ENCODE measurements at regions not wholly inside any gene's neighbourhood (a gene's known extent, or its start where the extent isn't known, plus 50 kb on each side); places are given as distances from the start of the nearest gene placed in this dataset.

- TF ChIP-seq POLR2A (IDR thresholded peaks at IDR 0.05), result no peak
- TF ChIP-seq CTCF (IDR thresholded peaks at IDR 0.05), result no peak
- no peak overlapping the region for H3K27ac ChIP-seq
These were observed 505.5 kb downstream of the ANKRD50 start for GRCh38 chr4:124206779-124207605.

DNA sequence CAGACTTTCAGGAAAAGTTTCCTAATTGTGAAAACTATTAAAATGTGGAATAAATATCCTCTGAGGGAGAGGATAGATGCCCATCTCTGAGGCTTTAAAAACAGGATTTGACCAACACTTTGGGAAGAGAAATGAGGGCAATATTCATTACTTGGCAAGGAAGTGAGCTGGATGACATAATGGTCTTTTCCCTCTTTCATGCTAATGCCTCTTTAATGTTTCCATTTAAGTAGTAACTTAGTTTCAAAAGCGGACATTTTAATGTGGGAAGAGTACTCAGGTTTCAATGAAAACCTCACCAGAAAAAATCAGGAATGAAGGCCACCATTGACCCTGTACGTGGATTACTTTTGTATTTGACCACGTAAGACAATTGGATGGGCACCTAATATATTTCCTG, 503.3 kb downstream of the ANKRD50 start:
- TF ChIP-seq CTCF (IDR thresholded peaks at IDR 0.05) (no peak), POLR2A (IDR thresholded peaks at IDR 0.05) (no peak)
- H3K27ac ChIP-seq, result no peak overlapping the region
- no peak for DNase-seq

More at GRCh38 chr4:124206779-124207605, 505.5 kb downstream of the ANKRD50 start:
- DNase-seq, result no peak
- H3K36me3 ChIP-seq, result no peaks in the 10 kb centered on the region
- no peak overlapping the region for H3K4me3 ChIP-seq
- no peaks in the 10 kb centered on the region for H3K9me3 ChIP-seq
- H3K4me1 ChIP-seq, result no peaks in the 10 kb centered on the region
- no peaks in the 10 kb centered on the region for H3K27me3 ChIP-seq

GRCh38 chr4:124209626-124210025, 502.9 kb downstream of the ANKRD50 start:
- no peak overlapping the region for H3K27ac ChIP-seq

More for the DNA sequence above, 503.3 kb downstream of the ANKRD50 start:
- H3K36me3 ChIP-seq, result no peaks in the 10 kb centered on the region
- H3K27me3 ChIP-seq, result no peaks in the 10 kb centered on the region
- H3K9me3 ChIP-seq, result no peaks in the 10 kb centered on the region
- H3K4me3 ChIP-seq, result no peak overlapping the region
- no peaks in the 10 kb centered on the region for H3K4me1 ChIP-seq

GRCh38 chr4:124210746-124211145, 501.8 kb downstream of the ANKRD50 start:
- no peak overlapping the region for H3K4me3 ChIP-seq
- H3K27me3 ChIP-seq, result no peaks in the 10 kb centered on the region
- H3K27ac ChIP-seq, result no peak overlapping the region
- no peak for DNase-seq
- TF ChIP-seq CTCF (IDR thresholded peaks at IDR 0.05), result no peak
- no peak for TF ChIP-seq POLR2A (IDR thresholded peaks at IDR 0.05)
- H3K4me1 ChIP-seq, result no peaks in the 10 kb centered on the region
- no peaks in the 10 kb centered on the region for H3K36me3 ChIP-seq
- no peaks in the 10 kb centered on the region for H3K9me3 ChIP-seq

More at GRCh38 chr4:124209626-124210025, 502.9 kb downstream of the ANKRD50 start:
- Histone ChIP-seq H3K27me3 (no peaks in the 10 kb centered on the region), H3K4me3 (no peak overlapping the region), H3K9me3 (no peaks in the 10 kb centered on the region), H3K4me1 (no peaks in the 10 kb centered on the region), H3K36me3 (no peaks in the 10 kb centered on the region)
- TF ChIP-seq CTCF (IDR thresholded peaks at IDR 0.05), result no peak
- no peak for TF ChIP-seq POLR2A (IDR thresholded peaks at IDR 0.05)
- DNase-seq, result no peak

DNA sequence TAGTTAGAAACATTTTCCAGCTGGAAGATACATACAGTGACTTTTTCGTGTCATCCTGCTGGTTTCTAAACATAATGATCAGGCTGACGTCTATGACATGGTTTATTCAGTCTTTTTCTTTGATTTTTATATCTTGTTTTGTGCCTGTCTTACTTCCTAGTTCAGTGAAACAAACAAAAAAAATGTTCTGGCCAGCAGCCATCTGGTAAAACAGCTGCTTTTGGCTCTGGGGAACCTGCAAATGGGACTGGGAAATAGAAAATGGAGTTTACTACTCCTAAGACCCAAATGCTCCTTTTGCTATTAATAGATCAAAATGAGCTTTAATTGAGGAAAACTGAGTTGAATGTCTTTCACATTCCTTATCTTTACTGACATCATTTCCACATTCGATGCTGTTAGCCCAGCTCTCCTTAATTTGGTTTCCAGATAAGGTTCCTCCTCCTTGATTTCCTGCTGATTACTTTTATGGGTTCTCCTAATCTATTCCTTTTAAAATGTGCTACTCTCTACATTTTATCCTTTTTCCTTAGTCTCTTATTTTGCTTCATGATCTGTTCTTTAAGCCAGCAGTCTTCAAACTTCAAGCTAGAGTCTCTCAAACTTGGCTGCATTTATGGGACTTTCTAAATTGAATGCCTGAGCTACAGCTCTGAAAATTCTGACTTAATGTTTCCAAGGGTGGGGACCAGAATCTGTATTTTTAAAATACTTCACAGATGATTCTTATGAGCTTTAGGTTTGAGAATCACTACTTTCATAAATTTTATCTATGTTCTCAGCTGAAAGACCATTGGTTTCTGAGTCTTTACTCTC, 499.5 kb downstream of the ANKRD50 start:
- Histone ChIP-seq H3K4me3 (no peak overlapping the region), H3K9me3 (no peaks in the 10 kb centered on the region), H3K27me3 (no peaks in the 10 kb centered on the region), H3K27ac (no peak overlapping the region), H3K36me3 (no peaks in the 10 kb centered on the region), H3K4me1 (no peaks in the 10 kb centered on the region)
- DNase-seq, result no peak
- TF ChIP-seq POLR2A (IDR thresholded peaks at IDR 0.05), result no peak
- TF ChIP-seq CTCF (IDR thresholded peaks at IDR 0.05), result no peak
